KMS-11 (cell line): ENCODE measurements at regions not wholly inside any gene's neighbourhood (a gene's known extent, or its start where the extent isn't known, plus 50 kb on each side); places are given as distances from the start of the nearest gene placed in this dataset.
"Not testable (repeated sequence)": the region's sequence is repeated elsewhere in the genome, so short reads cannot be mapped to it uniquely, and the experiment has no call there.

Experiments used
- H2AFZ ChIP-seq: fragments of 200-600 bp; sonication (generic); 2 replicates; pipeline ENCODE4 v1.6.1; 2016; ENCODE audit warnings: antibody characterized with exemption, mixed run types, low read depth
- H3K27ac ChIP-seq: fragments of 200-600 bp; sonication (generic); 2 replicates; pipeline ENCODE4 v1.6.1; 2016; ENCODE audit warnings: mild to moderate bottlenecking, mixed run types
- H3K27me3 ChIP-seq: fragments of 200-600 bp; sonication (generic); 2 replicates; pipeline ENCODE4 v1.6.1; 2017; ENCODE audit warnings: mild to moderate bottlenecking, low read depth, mixed run types, moderate library complexity; ENCODE audit not compliant: insufficient read depth
- H3K36me3 ChIP-seq: fragments of 200-600 bp; sonication (generic); 2 replicates; pipeline ENCODE4 v1.6.1; 2017; ENCODE audit warnings: mild to moderate bottlenecking, mixed run types; ENCODE audit not compliant: insufficient read depth
- H3K4me1 ChIP-seq: fragments of 200-600 bp; sonication (generic); 2 replicates; pipeline ENCODE4 v1.6.1; 2016; ENCODE audit warnings: mild to moderate bottlenecking, low read depth, mixed run types; ENCODE audit not compliant: poor library complexity, severe bottlenecking
- H3K4me2 ChIP-seq: fragments of 200-600 bp; sonication (generic); 2 replicates; pipeline ENCODE4 v1.7.0; 2016; ENCODE audit warnings: mild to moderate bottlenecking, mixed run types
- H3K4me3 ChIP-seq: fragments of 200-600 bp; sonication (generic); IDR thresholded peaks from 2 replicates; pipeline ENCODE4 v1.6.1; 2017; ENCODE audit warnings: low read depth, low read length, mixed read lengths; ENCODE audit not compliant: insufficient read depth
- H3K79me2 ChIP-seq: fragments of 200-600 bp; sonication (generic); 2 replicates; pipeline ENCODE4 v1.6.1; 2016; ENCODE audit warnings: low read depth, mixed run types; ENCODE audit not compliant: insufficient read depth
- H3K9ac ChIP-seq: fragments of 200-600 bp; sonication (generic); 2 replicates; pipeline ENCODE4 v1.6.1; 2016; ENCODE audit warnings: mild to moderate bottlenecking, mixed run types
- H4K20me1 ChIP-seq: fragments of 200-600 bp; sonication (generic); 2 replicates; pipeline ENCODE4 v1.6.1; 2016; ENCODE audit warnings: mild to moderate bottlenecking, mixed run types; ENCODE audit not compliant: insufficient read depth
- CTCF ChIP-seq: fragments of 200-600 bp; sonication (generic); conservative IDR thresholded peaks from 2 replicates; pipeline ENCODE4 v1.6.1; 2017; ENCODE audit warnings: low read depth, mild to moderate bottlenecking, antibody characterized with exemption, low read length, moderate library complexity, mixed read lengths

GRCh38 chr4:29113960-29114359 lies 1606.2 kb upstream of the PCDH7 start:
- Histone ChIP-seq H3K4me1 (no peaks in the 10 kb centered on the region), H3K36me3 (no peaks in the 10 kb centered on the region), H3K9ac (no peak overlapping the region), H3K4me3 (no peak overlapping the region), H3K27ac (no peak overlapping the region), H3K27me3 (no peaks in the 10 kb centered on the region), H3K4me2 (no peak overlapping the region), H3K79me2 (no peaks in the 10 kb centered on the region), H2AFZ (no peak overlapping the region), H4K20me1 (no peaks in the 10 kb centered on the region)
- no peak for TF ChIP-seq CTCF

GRCh38 chr4:29117231-29117722 lies 1602.9 kb upstream of the PCDH7 start:
- not testable (repeated sequence) for H3K79me2 ChIP-seq, H2AFZ ChIP-seq, H3K4me3 ChIP-seq, H3K27ac ChIP-seq, H3K36me3 ChIP-seq, H3K9ac ChIP-seq, H3K27me3 ChIP-seq, H4K20me1 ChIP-seq, H3K4me2 ChIP-seq, H3K4me1 ChIP-seq

GRCh38 chr4:29121586-29121985 lies 1598.6 kb upstream of the PCDH7 start:
- H3K4me2 ChIP-seq: no peak overlapping the region
- H2AFZ ChIP-seq: no peak overlapping the region
- H3K9ac ChIP-seq: no peak overlapping the region
- H3K79me2 ChIP-seq: no peaks in the 10 kb centered on the region
- no peaks in the 10 kb centered on the region for H3K4me1 ChIP-seq
- no peak for TF ChIP-seq CTCF
- no peaks in the 10 kb centered on the region for H4K20me1 ChIP-seq
- no peaks in the 10 kb centered on the region for H3K27me3 ChIP-seq
- no peak overlapping the region for H3K27ac ChIP-seq
- no peaks in the 10 kb centered on the region for H3K36me3 ChIP-seq
- H3K4me3 ChIP-seq: no peak overlapping the region

- no peak overlapping the region for H3K9ac ChIP-seq
- no peaks in the 10 kb centered on the region for H3K79me2 ChIP-seq
- no peak for TF ChIP-seq CTCF
Measured at GRCh38 chr4:29128810-29129209, 1591.4 kb upstream of the PCDH7 start.

GRCh38 chr4:29131304-29131703 lies 1588.9 kb upstream of the PCDH7 start:
- Histone ChIP-seq H3K4me2 (no peak overlapping the region), H3K27me3 (no peaks in the 10 kb centered on the region), H3K27ac (no peak overlapping the region), H3K4me1 (no peaks in the 10 kb centered on the region), H3K9ac (no peak overlapping the region), H2AFZ (no peak overlapping the region), H3K4me3 (no peak overlapping the region), H4K20me1 (no peaks in the 10 kb centered on the region), H3K36me3 (no peaks in the 10 kb centered on the region), H3K79me2 (no peaks in the 10 kb centered on the region)
- no peak for TF ChIP-seq CTCF

More at GRCh38 chr4:29128810-29129209, 1591.4 kb upstream of the PCDH7 start:
- Histone ChIP-seq H3K27ac (no peak overlapping the region), H3K4me3 (no peak overlapping the region), H3K36me3 (no peaks in the 10 kb centered on the region), H2AFZ (no peak overlapping the region), H4K20me1 (no peaks in the 10 kb centered on the region), H3K4me1 (no peaks in the 10 kb centered on the region), H3K4me2 (no peak overlapping the region), H3K27me3 (no peaks in the 10 kb centered on the region)
